AG09319 (cell line): ENCODE measurements at regions not wholly inside any gene's neighbourhood (a gene's known extent, or its start where the extent isn't known, plus 50 kb on each side); places are given as distances from the start of the nearest gene placed in this dataset.

Source experiments
- DNase-seq: peaks from one replicate; pipeline ENCODE4 v3.0.0-alpha.2; 2010; ENCODE audit warnings: low read depth; ENCODE audit errors: extremely low read depth
- TF ChIP-seq, protein P1 (sequence below): IDR thresholded peaks from 2 replicates; pipeline ENCODE4 v1.5.1; 2011; ENCODE audit warnings: low read depth, mild to moderate bottlenecking, inconsistent platforms, low read length, moderate library complexity

DNA sequence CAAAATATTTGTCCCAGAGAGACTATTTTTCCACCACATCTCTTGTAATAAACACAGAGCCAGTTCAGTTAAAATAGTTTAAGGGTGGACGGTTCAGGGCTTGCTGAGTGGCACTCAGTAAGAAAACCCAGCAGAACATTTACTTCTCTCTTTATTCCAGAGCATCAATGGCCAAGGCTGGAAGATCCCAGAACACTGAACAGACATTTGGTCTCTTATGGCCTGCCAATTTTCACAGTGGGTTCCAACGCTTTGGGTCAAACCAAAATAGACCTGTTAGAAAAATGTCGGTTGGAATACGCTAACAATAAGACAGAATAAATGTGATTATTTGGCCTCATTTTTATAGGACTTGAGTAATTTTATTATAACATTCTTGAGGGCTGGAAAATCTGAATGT, 580.3 kb upstream of the TMEFF2 start:
- no peak for DNase-seq
- TF ChIP-seq, protein P1, sequence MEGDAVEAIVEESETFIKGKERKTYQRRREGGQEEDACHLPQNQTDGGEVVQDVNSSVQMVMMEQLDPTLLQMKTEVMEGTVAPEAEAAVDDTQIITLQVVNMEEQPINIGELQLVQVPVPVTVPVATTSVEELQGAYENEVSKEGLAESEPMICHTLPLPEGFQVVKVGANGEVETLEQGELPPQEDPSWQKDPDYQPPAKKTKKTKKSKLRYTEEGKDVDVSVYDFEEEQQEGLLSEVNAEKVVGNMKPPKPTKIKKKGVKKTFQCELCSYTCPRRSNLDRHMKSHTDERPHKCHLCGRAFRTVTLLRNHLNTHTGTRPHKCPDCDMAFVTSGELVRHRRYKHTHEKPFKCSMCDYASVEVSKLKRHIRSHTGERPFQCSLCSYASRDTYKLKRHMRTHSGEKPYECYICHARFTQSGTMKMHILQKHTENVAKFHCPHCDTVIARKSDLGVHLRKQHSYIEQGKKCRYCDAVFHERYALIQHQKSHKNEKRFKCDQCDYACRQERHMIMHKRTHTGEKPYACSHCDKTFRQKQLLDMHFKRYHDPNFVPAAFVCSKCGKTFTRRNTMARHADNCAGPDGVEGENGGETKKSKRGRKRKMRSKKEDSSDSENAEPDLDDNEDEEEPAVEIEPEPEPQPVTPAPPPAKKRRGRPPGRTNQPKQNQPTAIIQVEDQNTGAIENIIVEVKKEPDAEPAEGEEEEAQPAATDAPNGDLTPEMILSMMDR: no peak

DNA sequence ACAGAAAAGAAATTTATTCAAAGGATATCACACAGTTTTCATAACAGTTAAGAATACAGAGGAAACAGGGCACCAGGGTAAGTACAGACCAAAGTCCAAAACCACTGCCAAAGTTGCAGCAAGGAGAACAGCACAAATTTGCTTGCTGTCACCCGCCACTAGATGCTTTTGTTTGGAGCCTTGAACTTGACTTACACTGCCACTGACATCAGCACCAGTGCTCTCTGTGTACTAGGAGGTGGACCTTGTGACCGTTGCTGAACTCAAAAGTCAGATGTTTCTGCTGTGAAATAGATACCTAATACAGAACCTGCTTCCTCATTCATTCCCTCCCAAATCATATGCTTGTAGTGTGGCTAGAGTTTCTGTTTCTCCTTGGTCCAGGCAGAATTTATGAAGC, 578.3 kb upstream of the TMEFF2 start:
- DNase-seq: no peak
- TF ChIP-seq, protein P1: no peak

DNA sequence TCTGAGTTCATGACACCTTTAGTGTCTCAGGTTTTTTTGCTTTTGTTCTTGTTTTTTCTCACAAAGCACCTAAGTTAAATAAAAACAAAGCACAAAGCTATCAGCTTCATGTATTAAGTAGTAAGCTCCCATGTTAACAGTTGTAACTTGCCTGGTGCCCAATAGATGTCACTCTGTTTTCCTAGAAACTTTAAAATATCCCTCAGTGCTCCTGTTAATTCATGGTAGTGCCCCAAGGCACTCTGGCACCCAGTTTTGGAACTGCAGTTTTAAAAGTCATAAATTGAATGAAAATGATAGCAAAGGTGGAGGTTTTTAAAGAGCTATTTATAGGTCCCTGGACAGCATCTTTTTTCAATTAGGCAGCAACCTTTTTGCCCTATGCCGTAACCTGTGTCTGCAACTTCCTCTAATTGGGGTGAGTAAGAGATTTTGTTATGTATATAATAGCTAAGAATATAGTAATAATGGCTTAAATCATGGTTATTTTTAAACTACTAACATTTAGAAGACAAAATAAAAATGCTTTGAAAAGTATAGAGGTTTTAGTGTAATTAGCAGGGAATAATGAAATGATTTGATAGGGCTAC, 555.0 kb upstream of the TMEFF2 start:
- no peak for DNase-seq
- TF ChIP-seq, protein P1: no peak

DNA sequence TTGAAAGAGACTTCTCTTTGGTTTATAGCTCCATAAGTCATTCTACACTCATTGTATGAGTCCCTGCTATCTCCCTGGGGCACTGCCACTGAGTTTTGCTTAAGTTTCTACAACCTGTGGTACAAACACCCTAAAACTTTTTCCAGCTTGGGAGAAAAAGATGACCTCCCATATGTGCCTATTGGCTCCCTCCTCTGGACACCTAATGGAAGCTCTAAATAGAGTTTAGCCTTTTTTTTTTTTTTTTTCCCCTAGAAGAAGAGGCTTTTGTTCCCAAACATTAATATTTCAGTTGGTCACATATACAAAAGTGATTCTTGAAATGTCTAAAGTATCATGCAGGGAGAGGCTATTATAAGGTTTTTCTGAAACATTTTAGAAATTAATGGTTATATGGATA, 547.2 kb upstream of the TMEFF2 start:
- TF ChIP-seq, protein P1: no peak
- DNase-seq: no peak

DNA sequence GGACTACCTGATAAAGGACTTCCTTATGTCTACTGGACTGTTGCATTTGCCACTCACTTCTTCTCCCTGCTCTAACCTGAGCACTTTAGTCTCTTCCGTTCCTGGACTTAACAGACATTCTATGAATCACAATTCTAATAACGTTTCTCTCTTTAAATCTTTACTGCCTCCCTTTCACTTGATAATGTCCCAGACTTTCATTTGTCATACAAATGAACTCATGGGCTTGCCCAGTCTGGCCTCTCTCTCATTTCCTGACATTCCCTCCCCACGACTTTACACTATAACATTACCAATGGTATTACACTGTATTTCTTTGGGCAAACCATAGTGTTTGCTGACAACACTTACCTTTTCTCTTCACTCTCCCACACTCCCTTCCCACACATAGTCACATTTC, 540.7 kb upstream of the TMEFF2 start:
- no peak for DNase-seq
- TF ChIP-seq, protein P1: no peak

DNA sequence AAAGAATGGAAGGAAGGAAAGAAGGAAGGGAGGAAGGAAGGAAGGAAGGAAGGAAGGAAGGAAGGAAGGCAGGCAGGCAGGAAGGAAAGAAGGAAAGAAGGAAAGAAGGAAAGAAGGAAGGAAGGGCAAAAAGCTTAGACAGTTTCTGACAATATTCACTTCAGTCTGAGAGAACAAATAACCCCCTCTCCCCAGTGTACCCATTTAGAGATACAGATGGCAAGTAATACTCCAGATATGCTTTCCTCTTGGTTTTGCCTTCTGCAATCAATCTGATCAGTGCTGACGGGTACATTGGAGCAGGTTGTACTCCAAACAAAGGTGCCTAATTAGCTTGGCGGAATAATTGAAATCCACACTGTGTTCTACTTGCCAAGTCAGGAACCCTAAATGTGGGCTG, 534.6 kb upstream of the TMEFF2 start:
- TF ChIP-seq, protein P1: no peak
- no peak for DNase-seq

DNA sequence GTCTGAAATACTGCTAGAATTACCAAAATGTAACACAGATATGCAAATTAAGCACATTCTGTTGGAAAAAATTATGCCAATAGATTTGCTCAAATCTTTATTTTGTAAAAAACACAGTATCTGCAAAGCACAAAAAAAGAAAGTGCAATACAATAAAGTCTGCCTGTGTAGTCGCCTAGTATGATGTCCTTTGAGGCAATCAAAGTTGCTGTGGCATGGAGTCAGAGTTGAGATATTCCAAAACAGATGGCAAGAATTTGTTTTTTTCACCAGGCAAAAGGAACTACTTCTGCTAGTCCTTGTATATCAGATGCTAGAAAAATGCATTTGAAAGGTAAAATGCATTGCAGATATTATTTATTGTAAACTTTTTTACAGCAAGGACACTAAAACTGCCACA, 531.3 kb upstream of the TMEFF2 start:
- TF ChIP-seq, protein P1: no peak
- DNase-seq: no peak
